ENCODE measurements at regions not wholly inside any gene's neighbourhood (a gene's known extent, or its start where the extent isn't known, plus 50 kb on each side); places are given as distances from the start of the nearest gene placed in this dataset.

DNA sequence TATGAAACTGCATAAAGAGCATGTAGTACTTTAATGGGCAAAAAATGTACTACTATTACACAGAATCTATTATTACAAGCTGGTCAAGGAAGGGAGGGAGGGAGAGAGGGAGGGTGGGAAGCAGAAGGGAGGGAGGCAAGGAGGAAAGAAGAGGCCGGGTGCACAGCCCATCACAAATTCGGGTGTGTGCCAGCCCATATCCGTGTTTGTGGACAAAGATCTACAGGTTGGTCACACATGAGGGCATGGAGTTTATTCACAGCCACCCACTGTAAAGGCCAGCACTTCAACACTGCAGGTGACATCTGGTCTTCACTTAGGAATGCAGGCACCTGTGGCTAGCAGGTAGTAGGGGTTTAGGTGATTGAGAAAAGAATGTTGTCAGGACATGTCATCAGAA is 352.5 kb upstream of the NBEA start:
- no peak for DNase-seq

DNA sequence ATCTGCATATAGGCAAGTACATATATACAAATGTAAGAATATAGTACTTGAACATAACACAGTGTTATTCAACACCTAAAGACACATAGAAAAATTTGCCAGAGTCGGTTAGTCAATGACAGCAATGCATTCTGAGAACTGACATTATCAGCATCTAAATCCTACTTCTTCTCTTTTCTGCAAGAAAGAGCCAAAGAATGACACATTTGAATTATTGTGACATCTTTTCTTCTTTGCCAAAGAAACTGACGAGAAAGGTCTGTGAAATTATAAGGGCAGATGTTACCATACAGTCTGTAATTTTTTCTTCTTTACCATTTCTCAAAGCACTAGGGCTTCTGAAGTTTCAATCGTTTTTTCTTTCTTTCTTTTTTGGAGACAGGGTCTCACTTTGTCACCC is 350.9 kb upstream of the NBEA start:
- DNase-seq = no peak

DNA sequence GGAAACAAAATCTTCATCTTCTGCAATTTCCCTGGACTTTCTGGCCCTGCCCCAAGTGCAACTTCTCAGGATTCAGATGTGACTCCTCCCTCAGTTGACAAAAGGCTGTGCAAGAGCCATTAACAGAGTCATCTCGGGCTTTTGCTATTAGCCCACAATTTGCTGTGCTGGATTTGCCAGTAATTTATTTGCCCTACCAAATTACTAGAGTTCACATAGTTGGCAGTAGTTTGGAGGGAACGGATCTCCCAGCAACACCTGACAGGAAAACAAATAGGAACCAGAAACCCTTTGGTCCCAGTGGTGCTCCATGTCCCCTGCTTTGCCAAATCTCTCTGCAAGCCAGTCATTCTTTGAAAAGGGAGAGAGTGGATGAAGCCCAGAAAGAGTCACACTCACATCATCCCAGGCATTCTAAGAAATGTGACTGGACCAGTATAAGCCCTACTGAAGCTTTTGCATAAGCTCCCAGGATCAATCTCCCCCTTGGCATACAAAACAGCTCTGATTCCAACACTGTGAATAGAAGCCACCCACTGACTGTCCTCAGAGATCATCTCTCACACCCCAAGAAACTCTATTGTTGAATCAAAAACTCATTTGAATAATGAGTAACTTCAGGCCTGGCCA is 350.1 kb upstream of the NBEA start:
- no peak for DNase-seq

DNA sequence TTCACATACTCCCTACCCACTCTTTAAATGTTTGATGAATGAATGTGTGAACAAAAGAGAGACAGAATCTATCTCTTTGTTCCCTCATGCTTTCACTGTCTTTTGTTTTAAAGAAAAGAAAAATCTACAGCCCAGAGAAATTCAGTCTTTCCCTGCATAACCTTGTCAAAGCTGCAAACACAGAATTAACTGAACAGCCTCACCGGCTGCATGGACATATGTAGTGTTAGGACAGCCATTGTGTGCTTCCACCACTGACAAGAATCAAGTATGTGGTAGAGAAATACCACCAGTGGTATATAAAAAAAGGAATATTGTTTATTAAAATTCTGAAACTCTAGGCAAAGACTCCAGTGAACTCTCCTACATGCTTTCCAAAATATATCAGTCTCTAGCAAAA is 348.4 kb upstream of the NBEA start:
- DNase-seq = no peak

DNA sequence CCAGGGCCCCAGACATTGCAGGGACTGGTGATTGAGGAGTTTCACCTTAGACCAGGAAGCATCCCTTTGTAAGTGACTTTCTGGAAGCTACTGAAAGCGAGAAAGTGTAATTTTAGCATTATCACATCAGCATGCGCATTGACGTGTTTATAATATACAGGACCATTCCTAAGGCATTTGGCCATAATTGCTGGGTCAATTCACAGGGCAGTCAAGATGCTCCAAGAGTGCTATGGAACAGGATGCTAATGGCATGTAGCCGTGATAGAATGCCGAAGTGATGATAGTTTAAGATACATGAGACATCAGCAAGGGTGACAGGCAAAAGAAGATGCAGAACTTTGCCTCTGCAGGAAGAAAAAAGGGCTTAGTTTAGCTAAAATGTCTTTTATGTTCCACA is 347.6 kb upstream of the NBEA start:
- no peak for DNase-seq

DNA sequence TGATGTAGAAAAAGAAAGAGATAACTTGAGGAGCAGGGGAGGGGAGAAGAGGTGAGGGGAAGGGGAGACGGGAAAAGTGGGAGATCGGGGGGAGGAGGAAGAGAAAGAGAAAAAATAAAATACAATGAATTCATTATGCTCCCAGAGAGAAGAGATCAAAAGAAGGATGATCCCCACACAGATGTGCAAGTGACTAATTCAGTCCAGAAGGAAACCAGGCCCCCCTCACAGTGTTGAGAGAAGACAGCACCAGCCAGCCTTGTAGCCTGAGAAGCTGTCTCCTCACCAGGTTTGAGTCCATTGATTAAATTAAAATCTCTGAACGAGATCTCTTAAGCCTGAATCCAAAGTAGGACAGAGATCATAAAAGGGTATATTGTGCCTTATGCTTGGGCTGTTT is 333.7 kb upstream of the NBEA start:
- no peak for DNase-seq

DNA sequence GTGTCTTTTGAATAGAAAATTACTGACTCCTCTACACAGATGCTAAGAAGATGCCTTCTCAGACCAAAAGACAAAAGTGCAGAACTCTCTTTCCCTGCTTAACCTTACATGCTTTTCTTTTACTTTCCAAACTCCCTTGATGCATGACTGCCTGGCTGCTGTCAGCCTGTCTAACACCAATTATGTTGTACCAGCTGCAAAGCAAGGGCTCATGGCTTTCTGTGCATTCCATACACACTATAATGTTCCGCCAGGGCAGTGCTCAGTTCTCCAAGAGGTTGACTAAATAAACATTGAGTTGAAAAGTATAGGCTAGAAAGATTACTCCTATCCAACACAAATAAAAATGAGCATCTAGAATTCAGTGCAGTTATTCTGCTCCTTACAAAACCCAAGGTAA is 330.4 kb upstream of the NBEA start:
- no peak for DNase-seq

DNA sequence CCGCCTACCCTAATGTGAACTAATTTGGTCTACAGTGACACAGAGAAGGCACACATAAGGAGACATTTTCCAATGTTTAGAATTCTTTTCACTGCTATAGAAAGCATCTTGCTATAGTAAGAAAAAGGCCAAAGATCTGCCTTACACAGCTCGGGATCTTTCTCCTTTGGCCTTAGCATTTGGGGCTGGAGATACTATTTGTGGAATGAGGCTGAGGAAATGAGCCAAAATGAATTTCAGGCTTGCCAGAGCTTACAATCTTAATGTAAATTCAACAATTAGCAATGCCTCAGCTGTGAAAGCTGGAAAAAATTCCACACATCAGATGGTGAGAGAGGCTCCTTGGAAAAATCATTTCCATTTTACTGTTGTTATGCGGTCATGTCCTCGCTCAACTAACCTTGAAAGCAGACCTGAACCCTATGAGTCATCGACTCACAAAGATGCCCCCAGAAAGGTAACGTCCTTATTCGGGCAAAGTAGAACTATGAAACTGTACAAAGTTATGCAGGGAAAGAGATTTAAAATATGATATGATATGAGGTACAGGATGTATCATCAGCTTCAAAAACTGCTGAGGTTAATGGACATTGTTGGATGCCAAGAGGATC is 324.5 kb upstream of the NBEA start:
- no peak for DNase-seq

DNA sequence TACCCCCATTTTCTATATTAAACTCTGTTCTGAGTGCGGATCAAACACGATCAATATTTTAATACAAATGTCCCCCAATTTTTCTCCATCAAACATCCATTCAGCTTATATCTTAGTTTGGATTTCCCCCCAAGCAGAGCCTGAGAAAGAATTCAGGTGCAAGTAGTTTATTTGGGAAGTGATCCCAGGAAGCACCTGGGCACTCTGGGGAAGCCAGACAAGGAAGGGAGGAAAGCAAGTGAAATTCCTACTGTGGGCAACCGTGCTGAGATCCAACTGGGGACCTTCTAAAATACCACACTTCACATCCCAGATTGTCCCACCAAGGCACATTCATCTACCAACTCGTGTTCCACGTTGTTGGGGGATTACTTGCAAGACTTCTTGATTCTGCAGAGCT is 323.4 kb upstream of the NBEA start:
- no peak for DNase-seq

DNA sequence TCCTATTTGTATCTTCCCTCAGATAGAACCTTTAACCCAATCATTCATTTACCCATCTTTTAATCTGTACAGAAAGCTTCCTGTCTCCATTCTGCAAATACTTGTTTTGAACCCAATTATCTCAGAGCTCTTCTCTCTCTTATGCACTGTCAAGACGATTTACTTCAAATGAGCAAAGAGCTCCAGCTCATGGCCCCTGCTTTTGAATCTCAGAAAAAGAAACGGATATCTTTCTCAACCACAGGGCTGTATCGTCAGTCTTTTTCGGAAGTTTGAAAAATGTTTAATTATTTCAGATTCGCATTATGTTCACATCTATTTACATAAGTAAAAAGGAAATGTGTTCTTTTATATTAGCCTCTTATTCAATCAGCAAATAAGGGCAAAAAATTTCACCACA is 322.7 kb upstream of the NBEA start:
- DNase-seq = no peak

DNA sequence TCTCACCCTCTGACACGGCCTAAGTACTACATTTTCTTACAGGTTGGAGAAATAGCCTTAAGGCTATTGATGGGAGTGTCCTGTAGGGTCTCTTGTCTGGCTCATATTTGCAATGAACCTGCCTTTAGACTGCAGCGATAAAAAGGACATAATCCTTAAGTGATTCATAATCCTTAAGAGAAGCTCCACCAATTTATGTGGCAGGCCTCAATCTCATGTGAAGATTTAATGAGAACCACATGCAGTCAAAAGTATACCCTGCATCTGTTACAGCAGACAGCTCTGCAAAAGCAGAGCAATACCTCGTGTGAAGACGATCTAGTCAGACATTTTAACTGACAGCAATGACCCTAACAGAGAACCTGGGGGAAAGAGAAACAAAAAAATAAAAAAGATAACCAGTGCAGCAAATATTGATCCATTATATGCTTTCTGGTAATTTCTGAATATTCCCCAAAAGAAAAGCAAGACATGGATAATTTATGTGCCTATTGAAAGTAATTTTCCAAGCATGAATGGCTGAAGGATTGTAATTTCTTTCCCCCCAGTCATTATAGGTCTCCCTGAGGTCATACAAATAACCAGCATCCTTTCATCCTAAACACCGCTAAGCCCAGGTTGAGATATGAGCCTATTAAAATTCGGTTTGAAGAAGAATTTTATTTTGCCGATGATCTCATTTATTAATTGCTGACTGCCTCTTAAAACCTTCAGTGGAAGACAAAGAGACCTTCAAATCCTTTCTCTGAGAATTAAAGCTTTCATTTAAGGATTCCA is 321.8 kb upstream of the NBEA start:
- DNase-seq = no peak

DNA sequence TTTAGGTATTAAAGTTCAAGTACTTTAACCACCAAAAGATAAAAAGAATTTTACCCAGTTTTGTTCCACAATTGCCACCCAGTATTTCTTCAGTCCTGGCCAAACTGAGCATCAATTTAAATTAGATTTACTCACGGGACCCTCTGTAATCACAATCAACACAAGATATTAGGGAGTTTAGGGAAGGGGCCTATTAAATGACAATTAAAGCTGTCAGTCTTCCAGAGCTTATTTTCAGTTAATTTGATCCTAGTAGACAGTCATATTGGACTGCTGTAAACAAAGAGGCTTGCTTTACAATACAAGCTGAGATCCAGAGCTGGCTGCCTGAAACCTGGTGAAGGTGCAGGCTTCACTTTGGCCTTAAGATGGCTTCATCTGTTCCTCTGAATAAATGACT is 321.2 kb upstream of the NBEA start:
- no peak for DNase-seq

DNA sequence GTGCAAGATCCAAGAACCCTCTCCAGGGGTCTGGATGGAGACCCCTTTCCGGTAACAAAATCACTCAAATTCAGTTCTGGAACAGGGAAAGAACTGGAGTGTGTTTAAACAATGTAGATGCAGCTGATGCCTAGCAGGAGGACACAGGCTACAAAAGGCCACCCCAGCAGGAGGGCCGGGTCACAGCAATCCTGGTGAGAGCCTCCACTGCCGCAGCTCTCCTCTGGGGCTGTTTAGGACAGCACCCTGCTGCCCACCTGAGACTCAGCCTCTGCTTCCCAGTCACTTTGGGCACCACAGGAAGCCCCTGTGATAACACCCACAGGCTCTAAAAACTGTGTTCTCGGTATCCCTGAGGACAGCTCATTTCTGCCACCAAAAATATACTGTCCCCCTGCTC is 318.7 kb upstream of the NBEA start:
- no peak for DNase-seq

DNA sequence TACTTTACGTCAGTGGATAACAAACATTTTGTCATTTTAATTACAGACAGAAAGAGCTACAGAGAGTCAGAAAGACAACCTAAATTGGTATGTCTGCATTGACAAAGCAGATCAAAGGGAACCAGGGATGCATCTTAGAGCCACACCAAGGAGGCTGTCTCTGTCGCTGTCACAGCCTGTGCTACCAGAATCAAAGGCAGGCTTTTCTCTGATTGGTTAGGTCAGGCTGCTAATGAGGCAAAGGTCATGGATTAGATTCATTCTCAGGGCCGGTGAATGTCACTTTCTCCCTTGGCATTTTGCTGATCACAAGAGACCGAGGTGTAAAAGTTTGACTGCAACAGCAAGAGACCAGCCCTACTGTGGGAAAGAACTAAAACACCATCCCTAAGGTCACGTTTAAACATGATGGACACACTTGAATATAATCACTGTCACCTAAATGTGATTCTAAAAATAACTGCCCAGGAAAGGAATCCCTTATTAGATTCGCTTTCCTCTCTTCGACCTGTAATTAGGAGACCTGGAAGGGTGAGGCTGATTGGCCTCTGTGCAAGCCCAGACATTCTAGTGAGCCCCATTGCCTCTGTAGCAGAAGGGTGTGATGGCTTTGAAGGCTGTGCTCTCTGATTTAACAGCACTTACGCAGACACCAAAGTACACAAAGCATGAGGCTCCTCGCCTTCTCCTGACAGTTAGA is 314.4 kb upstream of the NBEA start:
- no peak for DNase-seq

DNA sequence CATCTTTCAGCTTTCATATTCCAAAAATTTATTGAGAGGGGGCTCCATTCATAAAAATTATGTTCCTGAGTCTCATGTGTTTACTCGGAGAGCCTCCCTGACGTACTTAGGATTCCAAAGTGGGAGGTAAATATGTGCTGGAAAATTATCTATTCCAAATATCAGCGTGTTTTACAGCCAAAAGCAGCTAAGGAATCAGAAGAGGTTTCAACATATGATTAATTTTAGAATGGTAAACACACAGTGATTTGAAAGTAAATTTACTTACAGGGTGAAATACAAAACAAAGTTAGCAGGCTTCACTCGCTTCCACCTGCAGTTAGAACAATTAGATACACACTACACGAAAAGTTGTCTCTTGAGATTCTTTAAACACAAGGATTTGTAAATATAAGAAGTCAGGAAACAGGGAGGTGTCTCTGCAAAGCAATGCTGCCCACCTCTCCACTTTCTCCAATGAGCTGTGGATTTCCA is 313.8 kb upstream of the NBEA start:
- DNase-seq = no peak

DNA sequence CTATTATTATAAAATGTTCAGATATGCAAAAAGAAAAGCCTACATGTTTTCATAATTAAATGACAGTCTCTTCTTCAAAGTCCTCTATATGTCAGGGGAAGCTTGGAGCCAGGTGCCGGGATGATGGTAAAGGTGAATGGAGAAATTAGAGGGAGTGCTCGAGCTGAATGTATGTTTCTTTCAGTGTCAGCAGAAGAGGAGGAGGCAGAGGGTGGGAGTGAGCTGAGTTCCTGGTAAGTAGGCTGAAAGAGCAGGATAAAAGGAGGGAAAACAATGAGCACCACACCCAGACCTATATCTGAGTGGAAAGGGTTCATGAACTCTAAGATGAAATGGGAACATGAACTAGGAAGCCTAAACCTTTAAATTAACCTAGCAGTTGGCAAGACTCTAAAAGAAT is 307.6 kb upstream of the NBEA start:
- no peak for DNase-seq

DNA sequence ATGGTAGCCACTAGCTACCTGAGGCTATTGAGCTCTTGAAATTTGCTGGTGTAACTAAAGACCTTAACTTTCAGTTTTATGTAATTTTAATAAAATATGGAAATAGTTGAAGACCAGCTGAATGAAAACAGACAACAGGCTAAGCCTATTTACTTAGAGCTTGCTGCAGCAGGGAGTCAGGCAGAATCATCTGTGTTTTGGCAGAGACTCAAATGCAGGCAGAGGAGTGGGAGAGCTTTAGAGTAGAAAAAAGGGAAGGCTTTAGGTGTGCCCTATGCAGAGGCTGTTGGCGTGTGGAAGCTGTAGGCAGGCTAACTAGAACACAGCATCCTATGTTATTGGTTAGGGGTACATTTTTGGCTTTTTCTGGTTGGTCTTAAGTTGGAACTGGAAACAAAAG is 304.9 kb upstream of the NBEA start:
- no peak for DNase-seq

DNA sequence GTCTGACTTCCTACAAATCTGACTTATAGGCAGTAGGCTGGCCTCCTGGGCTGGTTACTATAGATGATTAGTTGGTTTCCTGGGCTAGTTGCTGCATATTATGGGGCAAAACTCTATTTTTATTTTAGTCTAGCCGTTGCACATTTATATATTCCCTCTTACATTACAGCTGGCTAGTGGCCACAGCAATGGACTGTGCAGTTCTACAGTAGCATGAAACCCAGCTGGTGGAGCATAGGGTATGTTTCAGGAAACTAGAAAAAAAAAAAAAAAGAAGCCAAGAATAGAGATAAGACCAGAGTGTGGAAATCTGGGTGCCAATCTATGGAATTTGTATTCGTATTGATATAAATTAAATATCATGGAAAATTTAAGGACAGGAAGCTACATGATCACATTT is 304.4 kb upstream of the NBEA start:
- no peak for DNase-seq

DNA sequence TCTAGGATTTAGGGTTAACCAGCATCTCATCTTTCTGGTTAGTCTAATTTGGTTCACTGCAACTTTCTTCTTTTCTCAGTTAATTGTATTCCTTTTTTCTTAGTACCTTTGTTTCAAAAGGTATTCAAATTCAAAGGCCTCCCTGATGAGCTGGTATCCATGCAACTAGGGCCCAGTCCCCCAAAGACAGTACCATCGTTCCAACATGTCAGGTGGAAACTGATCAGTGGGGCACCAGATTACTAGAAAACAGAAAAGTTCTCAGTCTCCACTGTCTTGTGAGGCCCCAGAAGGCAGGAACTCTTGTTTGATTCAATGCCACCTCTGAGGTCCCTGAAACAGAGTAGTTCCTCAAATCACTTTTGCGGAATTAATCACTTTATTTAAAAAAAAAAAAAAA is 303.2 kb upstream of the NBEA start:
- no peak for DNase-seq

DNA sequence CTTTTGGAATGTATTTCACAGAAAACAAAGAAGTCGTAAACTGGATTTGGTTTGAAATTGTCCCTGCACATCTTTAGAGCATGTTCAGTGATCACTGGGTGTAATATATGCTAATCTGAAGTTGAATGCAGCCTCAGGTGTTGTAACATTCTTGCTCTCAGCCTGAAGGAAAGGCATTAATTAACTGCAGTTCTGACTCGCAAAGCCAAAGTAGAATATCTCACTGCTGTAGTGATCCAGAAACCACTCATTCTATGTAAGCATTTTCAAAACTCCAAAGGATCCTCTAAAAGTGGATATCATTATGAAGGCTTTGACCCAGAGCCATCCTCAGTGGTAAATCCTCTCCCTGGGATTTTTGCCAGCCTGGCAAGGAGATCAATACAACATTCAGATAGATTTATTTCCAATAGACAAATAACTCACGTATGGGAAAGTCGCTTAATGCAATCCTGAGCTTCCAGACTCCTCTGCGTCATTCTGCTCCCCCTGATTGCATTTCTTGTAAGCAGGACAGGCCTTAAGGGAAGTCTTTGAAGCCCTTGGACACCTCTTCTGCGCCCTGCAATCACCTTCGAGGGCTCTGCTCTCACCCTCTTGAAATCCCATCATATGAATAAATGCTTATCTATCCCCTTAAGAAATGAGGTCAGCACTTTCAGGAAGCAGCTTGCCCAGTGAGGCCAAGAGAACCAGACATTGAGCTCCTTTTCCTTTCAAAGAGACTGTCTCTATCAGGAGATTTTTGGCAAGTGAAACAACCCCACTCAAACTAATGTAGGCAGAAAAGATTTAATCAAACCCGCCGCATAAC is 301.7 kb upstream of the NBEA start:
- no peak for DNase-seq

DNA sequence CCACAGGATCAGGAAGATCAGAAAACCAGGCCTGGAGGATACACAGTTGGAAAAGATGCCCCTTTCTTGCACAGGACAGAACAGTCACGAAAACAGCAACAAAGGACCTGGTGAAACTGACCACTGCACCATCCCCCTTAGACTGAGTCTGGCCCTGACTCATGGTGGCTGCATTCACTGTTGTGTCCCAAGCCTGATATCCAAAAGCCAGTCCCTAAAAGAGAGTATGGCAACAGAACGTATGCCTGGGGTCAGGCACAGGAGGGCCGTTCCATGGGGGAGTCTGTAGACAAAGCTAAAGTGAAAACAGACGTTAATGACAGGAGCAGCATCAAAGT is 301.1 kb upstream of the NBEA start:
- DNase-seq = no peak

DNA sequence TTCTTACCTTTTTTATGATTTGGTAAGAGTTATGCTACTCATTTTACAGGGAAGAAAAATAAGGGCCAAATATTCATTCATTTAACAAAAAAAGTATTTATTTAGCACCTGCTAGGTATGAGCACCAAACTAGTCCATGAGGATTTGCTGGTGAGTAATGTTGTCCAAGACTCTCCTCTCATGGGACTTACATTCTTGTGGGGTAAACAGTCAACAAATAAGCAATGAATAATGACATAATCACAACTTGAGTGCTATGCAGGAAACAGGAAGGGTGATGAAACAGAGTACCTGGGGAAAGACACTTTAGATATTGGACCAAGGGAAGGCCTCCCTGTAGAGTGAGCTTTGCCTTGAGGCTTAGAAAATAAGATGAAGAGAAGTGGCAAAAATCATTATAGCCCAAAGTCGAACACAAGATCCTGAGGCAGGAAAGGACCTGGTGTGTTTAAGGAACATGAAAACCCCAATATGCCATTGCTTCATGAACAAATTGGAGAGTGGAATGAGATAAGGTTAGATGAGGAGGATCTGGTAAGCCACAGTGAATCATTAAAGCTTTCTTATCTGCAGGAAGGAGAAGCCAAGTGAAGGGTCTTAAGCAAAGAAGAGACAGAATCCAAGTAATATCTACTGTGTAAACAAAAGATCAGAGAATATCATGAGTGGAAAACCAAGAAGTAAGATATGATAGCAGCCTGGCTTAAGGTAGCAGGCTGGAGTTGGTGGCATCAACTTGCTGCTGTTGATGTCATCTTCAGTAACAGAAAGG is 294.5 kb upstream of the NBEA start:
- no peak for DNase-seq

All from suppressor macrophage treated with lipopolysaccharide for 4 hours (primary cell).